ENCODE measurements at regions not wholly inside any gene's neighbourhood (a gene's known extent, or its start where the extent isn't known, plus 50 kb on each side); places are given as distances from the start of the nearest gene placed in this dataset.
"Not testable (repeated sequence)": the region's sequence is repeated elsewhere in the genome, so short reads cannot be mapped to it uniquely, and the experiment has no call there.

DNA sequence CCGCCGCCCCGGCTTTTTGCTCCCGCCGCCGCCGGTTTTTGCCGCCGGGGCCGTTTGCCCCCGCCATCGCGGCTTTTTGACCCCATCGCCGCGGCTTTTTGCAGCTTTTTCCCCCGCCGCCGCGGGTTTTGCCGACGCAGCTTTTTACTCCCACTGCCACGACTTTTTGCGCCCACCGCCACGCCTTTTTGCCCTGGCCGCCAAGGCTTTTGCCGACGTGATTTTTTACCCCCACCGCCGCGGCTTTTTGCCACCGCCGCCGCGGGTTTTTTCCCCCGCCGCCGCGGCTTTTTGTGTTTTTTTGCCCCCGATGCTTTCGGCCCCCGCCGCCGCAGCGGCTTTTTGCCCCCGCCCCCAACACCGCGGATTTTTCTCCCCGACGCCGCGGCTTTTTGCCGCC is 5001.9 kb upstream of the OR11H1 start:
- H3K27me3 Mint-ChIP-seq (ENCODE audit: unreplicated experiment); H3K4me1 Mint-ChIP-seq (ENCODE audit: low read depth, unreplicated experiment); BruUV-seq (replicated peaks); H3K27ac Mint-ChIP-seq (ENCODE audit: unreplicated experiment); CTCF ChIA-PET; DNase-seq; H3K4me3 Mint-ChIP-seq (ENCODE audit: low read depth, unreplicated experiment); intact Hi-C loops (cut with micrococcal nuclease; ENCODE audit: unreplicated experiment); H3K9me3 Mint-ChIP-seq (ENCODE audit: low read depth, unreplicated experiment); H3K36me3 Mint-ChIP-seq (ENCODE audit: insufficient read depth, unreplicated experiment): not testable (repeated sequence)

- CTCF ChIA-PET = not testable (repeated sequence)
These were observed 4996.9 kb upstream of the OR11H1 start for GRCh38 chr22:10531141-10531540.

GRCh38 chr22:10572531-10572930 is 4955.5 kb upstream of the OR11H1 start:
- H3K4me3 Mint-ChIP-seq (ENCODE audit: low read depth, unreplicated experiment); H3K4me1 Mint-ChIP-seq (ENCODE audit: low read depth, unreplicated experiment); H3K27ac Mint-ChIP-seq (ENCODE audit: unreplicated experiment); intact Hi-C loops (cut with micrococcal nuclease; ENCODE audit: unreplicated experiment); H3K27me3 Mint-ChIP-seq (ENCODE audit: unreplicated experiment); H3K9me3 Mint-ChIP-seq (ENCODE audit: low read depth, unreplicated experiment); DNase-seq; BruUV-seq (replicated peaks); CTCF ChIA-PET; H3K36me3 Mint-ChIP-seq (ENCODE audit: insufficient read depth, unreplicated experiment): not testable (repeated sequence)

More at GRCh38 chr22:10531141-10531540, 4996.9 kb upstream of the OR11H1 start:
- H3K9me3 Mint-ChIP-seq (ENCODE audit: low read depth, unreplicated experiment); H3K36me3 Mint-ChIP-seq (ENCODE audit: insufficient read depth, unreplicated experiment); H3K4me3 Mint-ChIP-seq (ENCODE audit: low read depth, unreplicated experiment); H3K4me1 Mint-ChIP-seq (ENCODE audit: low read depth, unreplicated experiment); H3K27me3 Mint-ChIP-seq (ENCODE audit: unreplicated experiment); BruUV-seq (replicated peaks); DNase-seq; H3K27ac Mint-ChIP-seq (ENCODE audit: unreplicated experiment); intact Hi-C loops (cut with micrococcal nuclease; ENCODE audit: unreplicated experiment): not testable (repeated sequence)

DNA sequence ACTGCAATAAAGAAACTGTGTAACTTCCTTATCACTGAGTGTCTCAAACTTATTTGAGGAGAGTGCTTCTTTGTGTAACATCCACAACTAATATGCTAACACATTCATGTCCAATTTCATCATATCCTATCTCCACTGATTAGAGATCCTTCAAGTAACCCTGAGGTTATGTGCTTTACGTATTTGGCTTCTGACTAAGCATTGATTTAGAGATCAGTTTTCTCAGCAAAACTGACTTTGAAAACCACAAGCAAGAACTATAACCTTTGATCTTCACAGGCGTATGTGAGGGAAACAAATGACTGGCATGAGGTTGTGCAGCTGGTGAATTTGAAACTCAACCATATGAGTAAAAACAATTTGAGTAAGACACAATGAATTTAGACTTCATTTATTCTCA is 4926.9 kb upstream of the OR11H1 start:
- H3K36me3 Mint-ChIP-seq (ENCODE audit: insufficient read depth, unreplicated experiment); CTCF ChIA-PET; H3K9me3 Mint-ChIP-seq (ENCODE audit: low read depth, unreplicated experiment); H3K27me3 Mint-ChIP-seq (ENCODE audit: unreplicated experiment); DNase-seq; H3K4me3 Mint-ChIP-seq (ENCODE audit: low read depth, unreplicated experiment); intact Hi-C loops (cut with micrococcal nuclease; ENCODE audit: unreplicated experiment); H3K27ac Mint-ChIP-seq (ENCODE audit: unreplicated experiment); BruUV-seq (replicated peaks); H3K4me1 Mint-ChIP-seq (ENCODE audit: low read depth, unreplicated experiment): not testable (repeated sequence)

GRCh38 chr22:10631961-10632360 is 4896.0 kb upstream of the OR11H1 start:
- DNase-seq; H3K9me3 Mint-ChIP-seq (ENCODE audit: low read depth, unreplicated experiment); BruUV-seq (replicated peaks); H3K27ac Mint-ChIP-seq (ENCODE audit: unreplicated experiment); H3K4me3 Mint-ChIP-seq (ENCODE audit: low read depth, unreplicated experiment); H3K27me3 Mint-ChIP-seq (ENCODE audit: unreplicated experiment); H3K36me3 Mint-ChIP-seq (ENCODE audit: insufficient read depth, unreplicated experiment); H3K4me1 Mint-ChIP-seq (ENCODE audit: low read depth, unreplicated experiment); CTCF ChIA-PET; intact Hi-C loops (cut with micrococcal nuclease; ENCODE audit: unreplicated experiment): not testable (repeated sequence)

DNA sequence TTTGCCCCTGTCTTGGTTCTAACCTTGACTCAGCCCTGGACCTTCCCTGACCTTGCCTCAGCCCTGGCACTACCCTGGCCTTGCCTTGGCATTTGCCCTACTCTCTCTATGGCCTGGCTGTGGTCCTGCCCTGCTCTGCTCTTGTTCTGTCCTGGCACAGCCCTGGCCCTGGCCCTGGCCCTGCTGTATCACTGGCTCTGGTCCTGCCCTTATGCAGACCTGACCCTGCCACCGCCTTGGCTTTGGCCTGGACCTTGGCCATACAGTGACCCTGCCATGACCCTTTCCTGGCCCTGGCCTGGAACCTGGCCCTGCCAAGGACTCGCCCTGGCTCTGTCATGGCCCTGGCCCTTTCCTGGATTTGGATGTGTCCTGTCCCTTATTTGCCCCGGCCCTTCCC is 4892.7 kb upstream of the OR11H1 start:
- H3K4me3 Mint-ChIP-seq (ENCODE audit: low read depth, unreplicated experiment); intact Hi-C loops (cut with micrococcal nuclease; ENCODE audit: unreplicated experiment); H3K4me1 Mint-ChIP-seq (ENCODE audit: low read depth, unreplicated experiment); H3K9me3 Mint-ChIP-seq (ENCODE audit: low read depth, unreplicated experiment); CTCF ChIA-PET; BruUV-seq (replicated peaks); H3K27ac Mint-ChIP-seq (ENCODE audit: unreplicated experiment); DNase-seq; H3K36me3 Mint-ChIP-seq (ENCODE audit: insufficient read depth, unreplicated experiment); H3K27me3 Mint-ChIP-seq (ENCODE audit: unreplicated experiment): not testable (repeated sequence)

- intact Hi-C loops (cut with micrococcal nuclease; ENCODE audit: unreplicated experiment); H3K27me3 Mint-ChIP-seq (ENCODE audit: unreplicated experiment); H3K36me3 Mint-ChIP-seq (ENCODE audit: insufficient read depth, unreplicated experiment); H3K4me1 Mint-ChIP-seq (ENCODE audit: low read depth, unreplicated experiment); DNase-seq; CTCF ChIA-PET; H3K4me3 Mint-ChIP-seq (ENCODE audit: low read depth, unreplicated experiment); BruUV-seq (replicated peaks); H3K27ac Mint-ChIP-seq (ENCODE audit: unreplicated experiment); H3K9me3 Mint-ChIP-seq (ENCODE audit: low read depth, unreplicated experiment): not testable (repeated sequence)
These were observed 4865.2 kb upstream of the OR11H1 start for GRCh38 chr22:10662818-10663217.

GRCh38 chr22:10673065-10673464 is 4854.9 kb upstream of the OR11H1 start:
- H3K4me3 Mint-ChIP-seq (ENCODE audit: low read depth, unreplicated experiment); H3K4me1 Mint-ChIP-seq (ENCODE audit: low read depth, unreplicated experiment); H3K9me3 Mint-ChIP-seq (ENCODE audit: low read depth, unreplicated experiment); intact Hi-C loops (cut with micrococcal nuclease; ENCODE audit: unreplicated experiment); CTCF ChIA-PET; H3K36me3 Mint-ChIP-seq (ENCODE audit: insufficient read depth, unreplicated experiment); H3K27ac Mint-ChIP-seq (ENCODE audit: unreplicated experiment); DNase-seq; H3K27me3 Mint-ChIP-seq (ENCODE audit: unreplicated experiment); BruUV-seq (replicated peaks): not testable (repeated sequence)

DNA sequence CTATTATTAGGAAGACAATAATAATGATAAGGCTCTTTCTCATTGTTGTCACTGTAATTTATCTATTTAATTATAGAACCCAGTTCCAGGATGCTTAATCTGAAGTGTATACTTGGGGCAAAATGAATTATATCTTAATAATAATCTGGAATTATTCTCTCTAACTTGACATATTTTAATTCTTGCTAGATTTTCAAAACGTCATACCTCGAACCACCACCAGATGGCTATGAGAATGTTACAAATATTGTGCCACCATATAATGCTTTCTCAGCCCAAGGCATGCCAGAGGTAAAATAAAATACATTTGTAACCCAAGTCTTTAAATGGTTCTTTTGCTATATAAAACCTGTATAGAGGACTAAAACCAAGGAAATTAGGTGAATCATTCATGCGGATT is 4849.3 kb upstream of the OR11H1 start:
- H3K4me3 Mint-ChIP-seq (ENCODE audit: low read depth, unreplicated experiment); H3K27ac Mint-ChIP-seq (ENCODE audit: unreplicated experiment); CTCF ChIA-PET; H3K27me3 Mint-ChIP-seq (ENCODE audit: unreplicated experiment); H3K4me1 Mint-ChIP-seq (ENCODE audit: low read depth, unreplicated experiment); H3K9me3 Mint-ChIP-seq (ENCODE audit: low read depth, unreplicated experiment); intact Hi-C loops (cut with micrococcal nuclease; ENCODE audit: unreplicated experiment); H3K36me3 Mint-ChIP-seq (ENCODE audit: insufficient read depth, unreplicated experiment); BruUV-seq (replicated peaks); DNase-seq: not testable (repeated sequence)

DNA sequence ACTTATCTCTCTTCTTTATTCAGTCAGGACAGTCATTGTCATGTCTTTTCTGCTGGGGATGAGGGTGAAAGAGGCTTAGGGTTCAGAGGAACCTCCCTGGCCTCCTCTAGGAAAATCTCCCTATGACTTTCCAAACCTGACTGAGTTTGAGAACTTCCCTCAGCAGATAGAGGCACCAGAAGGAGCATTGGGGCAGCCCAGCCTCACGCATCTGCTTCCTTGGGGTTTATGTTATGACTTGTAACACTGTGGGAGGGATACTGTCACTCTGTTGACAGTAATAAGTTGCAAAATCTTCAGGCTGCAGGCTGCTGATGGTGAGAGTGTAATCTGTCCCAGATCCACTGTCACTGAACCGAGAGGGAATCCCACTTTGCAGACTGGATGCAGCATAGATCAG is 4842.6 kb upstream of the OR11H1 start:
- H3K36me3 Mint-ChIP-seq (ENCODE audit: insufficient read depth, unreplicated experiment); H3K4me1 Mint-ChIP-seq (ENCODE audit: low read depth, unreplicated experiment); intact Hi-C loops (cut with micrococcal nuclease; ENCODE audit: unreplicated experiment); H3K27me3 Mint-ChIP-seq (ENCODE audit: unreplicated experiment); H3K9me3 Mint-ChIP-seq (ENCODE audit: low read depth, unreplicated experiment); H3K27ac Mint-ChIP-seq (ENCODE audit: unreplicated experiment); CTCF ChIA-PET; BruUV-seq (replicated peaks); DNase-seq; H3K4me3 Mint-ChIP-seq (ENCODE audit: low read depth, unreplicated experiment): not testable (repeated sequence)

DNA sequence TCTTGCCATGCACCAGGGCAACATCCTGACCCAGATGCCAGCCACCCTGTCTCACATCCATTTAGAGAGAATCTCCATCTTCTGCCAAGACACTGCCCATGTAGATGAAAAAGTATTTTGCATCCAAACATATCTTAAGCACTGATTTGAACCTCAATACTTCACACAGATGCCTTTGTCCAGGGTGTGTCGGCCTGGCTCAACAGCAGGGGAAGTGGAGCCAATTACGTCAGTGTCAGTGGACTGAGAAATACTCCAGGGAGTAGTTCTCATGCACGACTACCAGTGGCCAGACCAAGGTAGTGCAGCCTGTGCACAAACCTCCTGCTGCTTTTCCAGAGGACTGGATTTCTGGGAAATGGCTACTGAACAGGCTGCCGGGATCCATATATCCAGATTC is 4840.7 kb upstream of the OR11H1 start:
- intact Hi-C loops (cut with micrococcal nuclease; ENCODE audit: unreplicated experiment); CTCF ChIA-PET; H3K9me3 Mint-ChIP-seq (ENCODE audit: low read depth, unreplicated experiment); H3K4me3 Mint-ChIP-seq (ENCODE audit: low read depth, unreplicated experiment); H3K36me3 Mint-ChIP-seq (ENCODE audit: insufficient read depth, unreplicated experiment); BruUV-seq (replicated peaks); H3K27ac Mint-ChIP-seq (ENCODE audit: unreplicated experiment); H3K4me1 Mint-ChIP-seq (ENCODE audit: low read depth, unreplicated experiment); H3K27me3 Mint-ChIP-seq (ENCODE audit: unreplicated experiment): not testable (repeated sequence)
- DNase-seq = peak; percentile 6

Measured in Calu3 (cell line).